ENCODE measurements at regions not wholly inside any gene's neighbourhood (a gene's known extent, or its start where the extent isn't known, plus 50 kb on each side); places are given as distances from the start of the nearest gene placed in this dataset.
A peak's percentile ranks its signal among the peaks of the same experiment; 100 is the strongest.
"Not testable (repeated sequence)": the region's sequence is repeated elsewhere in the genome, so short reads cannot be mapped to it uniquely, and the experiment has no call there.

DNA sequence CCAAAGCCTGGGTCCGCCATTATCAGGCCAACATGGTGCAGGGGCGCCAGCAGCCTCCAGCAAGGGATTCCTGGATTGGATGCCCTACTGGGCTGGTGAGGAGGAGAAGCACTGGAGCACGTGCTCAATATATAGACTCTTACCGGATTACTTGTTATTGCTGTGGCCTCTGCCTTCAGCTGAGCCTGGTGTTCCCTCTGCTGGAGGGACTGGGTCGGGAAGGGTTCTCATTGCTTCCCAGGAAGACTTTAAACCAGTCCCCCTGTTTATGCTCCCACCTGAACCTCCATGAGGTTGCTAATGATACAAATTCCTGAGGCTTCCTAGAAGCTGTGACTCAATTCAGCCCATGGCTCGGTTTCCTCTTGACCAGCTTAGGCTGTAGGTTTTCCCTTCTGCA is 186.7 kb upstream of the ARID1B start:
- no peak overlapping the region for H3K4me3 ChIP-seq (ENCODE audit: low read depth, low read length)
- no peak for TF ChIP-seq MAX (IDR thresholded peaks at IDR 0.05; ENCODE audit: low read depth, low read length)
- TF ChIP-seq MYC (IDR thresholded peaks at IDR 0.05; ENCODE audit: low read depth, low read length): no peak
- DNase-seq (ENCODE audit: low read depth): no peak

- TF ChIP-seq, protein P1, sequence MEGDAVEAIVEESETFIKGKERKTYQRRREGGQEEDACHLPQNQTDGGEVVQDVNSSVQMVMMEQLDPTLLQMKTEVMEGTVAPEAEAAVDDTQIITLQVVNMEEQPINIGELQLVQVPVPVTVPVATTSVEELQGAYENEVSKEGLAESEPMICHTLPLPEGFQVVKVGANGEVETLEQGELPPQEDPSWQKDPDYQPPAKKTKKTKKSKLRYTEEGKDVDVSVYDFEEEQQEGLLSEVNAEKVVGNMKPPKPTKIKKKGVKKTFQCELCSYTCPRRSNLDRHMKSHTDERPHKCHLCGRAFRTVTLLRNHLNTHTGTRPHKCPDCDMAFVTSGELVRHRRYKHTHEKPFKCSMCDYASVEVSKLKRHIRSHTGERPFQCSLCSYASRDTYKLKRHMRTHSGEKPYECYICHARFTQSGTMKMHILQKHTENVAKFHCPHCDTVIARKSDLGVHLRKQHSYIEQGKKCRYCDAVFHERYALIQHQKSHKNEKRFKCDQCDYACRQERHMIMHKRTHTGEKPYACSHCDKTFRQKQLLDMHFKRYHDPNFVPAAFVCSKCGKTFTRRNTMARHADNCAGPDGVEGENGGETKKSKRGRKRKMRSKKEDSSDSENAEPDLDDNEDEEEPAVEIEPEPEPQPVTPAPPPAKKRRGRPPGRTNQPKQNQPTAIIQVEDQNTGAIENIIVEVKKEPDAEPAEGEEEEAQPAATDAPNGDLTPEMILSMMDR (IDR thresholded peaks at IDR 0.05; ENCODE audit: low read depth, low read length): no peak
- TF ChIP-seq MAX (IDR thresholded peaks at IDR 0.05; ENCODE audit: low read depth, low read length): no peak
- TF ChIP-seq POLR2A (IDR thresholded peaks at IDR 0.05; ENCODE audit: extremely low read depth, insufficient read length): no peak
- TF ChIP-seq MYC (IDR thresholded peaks at IDR 0.05; ENCODE audit: low read depth, low read length): no peak
- no peak for DNase-seq (ENCODE audit: low read depth)
- H3K4me3 ChIP-seq (ENCODE audit: low read depth, low read length): no peak overlapping the region
These were observed 187.9 kb upstream of the ARID1B start for GRCh38 chr6:156589281-156589680.

DNA sequence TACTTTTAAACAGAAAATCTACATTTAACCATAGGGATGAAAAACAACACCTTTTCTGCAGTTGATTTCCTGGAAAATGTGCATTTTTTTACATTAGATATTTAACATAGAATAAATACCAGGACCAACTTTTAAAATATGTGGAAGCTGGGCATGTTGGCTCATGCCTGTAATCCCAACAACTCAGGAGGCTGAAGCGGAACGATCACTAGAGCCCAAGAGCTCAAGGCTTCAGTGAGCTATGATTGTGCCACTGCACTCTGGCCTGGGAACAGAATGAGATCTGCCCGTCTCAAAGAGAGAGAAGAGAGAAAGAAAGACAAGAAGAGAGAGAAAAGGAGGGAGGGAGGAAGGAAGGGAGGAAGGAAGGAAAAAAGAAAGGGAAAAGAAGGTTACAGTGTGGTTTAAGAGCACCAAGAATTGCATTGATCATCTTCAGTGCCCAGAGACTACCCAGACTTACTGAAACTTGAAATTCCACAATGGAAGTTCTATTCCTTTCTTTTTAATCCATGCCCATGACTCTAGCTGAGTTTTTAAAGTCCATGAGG is 189.4 kb upstream of the ARID1B start:
- H3K4me3 ChIP-seq (ENCODE audit: low read depth, low read length): no peak overlapping the region
- TF ChIP-seq POLR2A (IDR thresholded peaks at IDR 0.05; ENCODE audit: extremely low read depth, insufficient read length): no peak
- DNase-seq (ENCODE audit: low read depth): no peak

DNA sequence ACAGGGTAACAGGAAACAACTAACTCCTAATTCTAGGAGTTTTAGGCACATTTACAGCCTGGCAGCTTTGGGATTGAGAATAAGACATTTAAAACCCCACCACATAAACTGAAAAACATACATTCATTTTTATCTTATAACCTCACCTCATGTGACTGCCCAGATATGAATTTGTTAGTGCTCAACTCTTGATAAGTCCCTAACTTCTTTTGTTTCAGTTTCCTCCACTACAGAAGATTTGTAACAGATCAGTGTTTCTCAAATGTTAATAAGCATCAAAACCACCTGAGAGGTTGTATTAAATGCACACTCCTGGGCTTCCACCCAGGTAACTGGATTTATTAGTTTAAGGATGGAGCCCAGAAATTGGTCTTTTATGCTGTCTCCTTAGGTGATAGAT is 190.1 kb upstream of the ARID1B start:
- DNase-seq (ENCODE audit: low read depth): no peak
- TF ChIP-seq POLR2A (IDR thresholded peaks at IDR 0.05; ENCODE audit: extremely low read depth, insufficient read length): no peak
- TF ChIP-seq, protein P1 (IDR thresholded peaks at IDR 0.05; ENCODE audit: low read depth, low read length): no peak
- no peak for TF ChIP-seq MAX (IDR thresholded peaks at IDR 0.05; ENCODE audit: low read depth, low read length)
- no peak for TF ChIP-seq MYC (IDR thresholded peaks at IDR 0.05; ENCODE audit: low read depth, low read length)
- H3K4me3 ChIP-seq (ENCODE audit: low read depth, low read length): no peak overlapping the region

DNA sequence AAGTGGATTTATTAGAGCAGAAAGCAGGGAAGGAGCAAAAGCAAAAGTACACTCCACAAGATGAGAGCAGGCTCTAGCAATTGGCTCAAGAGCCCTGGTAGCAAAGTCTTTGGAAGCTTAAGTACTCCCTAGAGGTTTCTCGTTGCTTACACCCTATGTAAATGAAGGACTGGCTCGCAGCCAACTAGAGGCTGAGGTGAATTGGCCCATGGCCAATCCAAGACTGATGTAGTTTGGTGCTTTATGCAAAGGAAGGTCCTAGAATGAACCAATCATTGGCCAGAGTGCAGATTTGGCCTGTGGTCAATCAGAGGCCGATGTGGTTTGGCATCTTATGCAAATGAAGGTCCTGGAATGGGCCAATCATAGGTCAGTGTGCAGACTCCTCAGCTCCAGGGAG is 191.3 kb upstream of the ARID1B start:
- no peak for TF ChIP-seq POLR2A (IDR thresholded peaks at IDR 0.05; ENCODE audit: extremely low read depth, insufficient read length)
- no peak for TF ChIP-seq MAX (IDR thresholded peaks at IDR 0.05; ENCODE audit: low read depth, low read length)
- no peak for TF ChIP-seq MYC (IDR thresholded peaks at IDR 0.05; ENCODE audit: low read depth, low read length)
- TF ChIP-seq, protein P1 (IDR thresholded peaks at IDR 0.05; ENCODE audit: low read depth, low read length): no peak
- H3K4me3 ChIP-seq (ENCODE audit: low read depth, low read length): no peak overlapping the region
- peak; percentile 21 for DNase-seq (ENCODE audit: low read depth)

GRCh38 chr6:156584121-156584520 is 193.1 kb upstream of the ARID1B start:
- not testable (repeated sequence) for DNase-seq (ENCODE audit: low read depth); H3K4me3 ChIP-seq (ENCODE audit: low read depth, low read length)

DNA sequence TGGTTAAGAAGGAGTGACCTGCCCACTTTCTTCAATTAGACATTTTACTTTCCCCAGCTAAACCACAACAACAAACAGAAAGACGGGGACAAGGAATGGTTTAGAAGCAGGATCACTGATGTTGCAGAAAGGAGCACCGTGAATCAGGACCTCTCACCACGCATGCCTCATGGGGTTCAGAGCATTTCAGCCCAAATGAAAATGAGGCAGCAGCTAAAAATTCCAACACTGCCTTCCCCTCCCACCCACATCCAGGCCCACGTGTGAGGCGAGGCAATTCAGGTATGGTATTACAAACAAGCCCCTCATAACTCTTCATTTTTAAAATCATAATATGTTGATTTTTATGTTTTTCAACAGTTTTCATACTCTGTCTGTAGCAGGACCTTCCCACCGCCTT is 194.1 kb upstream of the ARID1B start:
- DNase-seq (ENCODE audit: low read depth): no peak
- no peak overlapping the region for H3K4me3 ChIP-seq (ENCODE audit: low read depth, low read length)
- TF ChIP-seq POLR2A (IDR thresholded peaks at IDR 0.05; ENCODE audit: extremely low read depth, insufficient read length): no peak
- no peak for TF ChIP-seq MAX (IDR thresholded peaks at IDR 0.05; ENCODE audit: low read depth, low read length)
- TF ChIP-seq MYC (IDR thresholded peaks at IDR 0.05; ENCODE audit: low read depth, low read length): no peak
- TF ChIP-seq, protein P1 (IDR thresholded peaks at IDR 0.05; ENCODE audit: low read depth, low read length): no peak
